Hypothalamus (tissue), 51 donors: ENCODE measurements at regions not wholly inside any gene's neighbourhood (a gene's known extent, or its start where the extent isn't known, plus 50 kb on each side); places are given as distances from the start of the nearest gene placed in this dataset.
"Not testable (repeated sequence)": the region's sequence is repeated elsewhere in the genome, so short reads cannot be mapped to it uniquely, and the experiment has no call there.

Experiments used
- DNase-seq, 51 donors: peaks; one replicate each; lab custom pipeline; 2025; lab: John Stamatoyannopoulos, UW

DNA sequence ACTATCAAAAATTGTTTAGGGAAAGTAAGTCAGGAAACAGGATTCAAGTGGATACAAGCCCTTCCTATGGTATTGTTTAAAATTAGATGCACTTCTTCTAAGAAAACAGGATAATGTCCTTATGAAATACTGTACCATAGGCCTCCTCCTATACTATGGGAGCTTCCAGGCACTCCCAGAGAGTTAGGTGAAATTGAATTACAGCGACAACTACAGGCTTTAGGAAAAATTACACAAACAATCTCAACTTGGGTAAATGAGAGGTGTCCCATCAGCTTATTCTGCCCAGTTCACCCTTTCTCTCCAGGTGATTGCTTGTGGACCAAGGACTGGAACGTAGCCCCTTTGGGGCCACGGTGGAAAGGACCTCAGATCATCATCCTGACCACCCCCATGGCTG lies 528.7 kb upstream of the TSPY4 start:
- DNase-seq = no peak

DNA sequence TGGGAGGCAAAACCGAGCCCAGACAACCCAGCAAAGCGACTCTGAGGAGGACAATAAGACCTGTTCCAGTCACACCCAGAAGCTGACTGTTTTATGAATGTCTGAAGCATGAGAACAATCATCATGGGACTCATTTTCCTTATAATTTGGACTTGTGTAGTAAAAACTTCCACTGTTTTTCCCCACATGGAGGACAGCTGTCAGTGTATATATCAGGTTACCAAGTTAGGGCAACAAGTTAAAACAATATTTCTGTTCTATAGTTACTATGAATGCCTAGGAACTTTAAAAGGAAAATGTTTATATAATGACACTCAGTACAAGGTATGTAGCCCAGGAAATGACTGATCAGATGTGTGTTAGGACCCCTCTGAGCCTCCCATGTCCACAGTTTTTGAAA lies 528.2 kb upstream of the TSPY4 start:
- no peak for DNase-seq

DNA sequence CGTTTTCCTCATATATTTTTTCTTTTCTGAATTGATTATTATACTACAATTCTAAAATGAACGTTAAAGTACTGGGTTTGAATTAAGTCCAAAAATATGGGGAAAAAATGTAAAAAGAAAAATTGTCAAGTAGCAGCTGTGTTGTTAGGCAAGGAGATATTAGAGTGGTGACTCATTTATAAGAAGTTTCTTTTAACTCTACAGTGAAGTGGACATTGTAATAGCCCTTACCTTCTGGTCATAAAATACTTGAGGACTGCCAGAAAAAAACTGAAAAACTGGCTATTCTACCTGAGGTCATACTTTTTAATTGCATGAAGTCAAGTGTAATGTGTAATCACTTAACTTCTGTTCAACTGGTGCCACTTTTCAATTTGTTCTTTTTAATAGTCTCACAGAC lies 523.1 kb upstream of the TSPY4 start:
- no peak for DNase-seq

DNA sequence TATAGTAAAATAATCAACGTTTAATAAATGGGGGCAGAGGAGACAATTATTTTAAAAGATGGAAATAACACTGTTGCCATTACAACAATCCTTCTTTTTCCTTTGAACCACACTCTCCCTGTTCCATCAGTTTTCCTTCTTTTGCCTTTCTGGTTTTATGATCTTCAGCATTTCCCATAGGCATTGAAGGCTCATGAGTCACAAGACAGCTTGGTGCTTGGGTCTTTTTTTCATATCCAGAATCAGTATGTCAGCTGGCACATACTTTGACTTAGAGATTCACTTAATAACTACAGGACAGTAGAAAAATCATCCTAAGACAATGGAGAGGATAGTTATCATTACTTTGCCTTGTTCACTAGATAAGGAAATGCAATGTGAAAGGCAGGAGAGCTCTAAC lies 521.6 kb upstream of the TSPY4 start:
- no peak for DNase-seq

DNA sequence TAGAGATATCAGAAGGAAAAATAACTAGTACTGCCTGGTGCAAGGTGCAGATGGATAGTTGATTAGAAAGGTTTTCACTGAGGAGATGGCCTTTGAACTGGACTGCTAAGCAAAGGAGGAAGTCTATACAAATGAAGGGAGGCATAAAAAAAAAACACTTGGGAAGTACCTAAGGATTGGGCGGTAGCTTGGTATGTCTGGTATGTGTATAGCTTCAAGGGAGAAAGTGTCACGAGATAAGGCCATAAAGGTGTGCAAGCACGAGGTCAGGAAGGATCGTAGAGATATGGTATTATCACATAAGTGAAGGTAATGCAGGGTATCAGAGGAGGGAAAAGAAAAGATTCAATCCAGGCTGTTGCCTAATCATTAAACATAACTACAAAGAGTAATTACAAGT lies 517.2 kb upstream of the TSPY4 start:
- no peak for DNase-seq

DNA sequence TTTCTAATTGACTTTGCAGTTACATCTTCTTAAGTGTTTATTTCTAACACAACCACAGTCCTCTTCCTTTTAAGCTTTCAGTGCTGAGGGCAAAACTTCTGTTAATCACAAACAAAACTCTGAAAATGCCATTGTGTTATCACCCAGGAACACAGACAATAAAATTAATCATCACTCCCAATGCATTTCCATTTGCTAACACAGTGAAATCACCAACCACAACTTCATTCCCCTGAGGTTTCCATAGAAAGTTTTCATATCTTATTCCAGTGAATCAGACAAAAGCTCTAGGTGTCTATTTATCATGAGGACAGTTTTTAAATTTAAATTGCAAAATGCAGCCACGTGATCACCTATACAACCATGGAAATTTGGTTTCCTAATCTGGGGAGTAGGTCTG lies 516.2 kb upstream of the TSPY4 start:
- DNase-seq = no peak

DNA sequence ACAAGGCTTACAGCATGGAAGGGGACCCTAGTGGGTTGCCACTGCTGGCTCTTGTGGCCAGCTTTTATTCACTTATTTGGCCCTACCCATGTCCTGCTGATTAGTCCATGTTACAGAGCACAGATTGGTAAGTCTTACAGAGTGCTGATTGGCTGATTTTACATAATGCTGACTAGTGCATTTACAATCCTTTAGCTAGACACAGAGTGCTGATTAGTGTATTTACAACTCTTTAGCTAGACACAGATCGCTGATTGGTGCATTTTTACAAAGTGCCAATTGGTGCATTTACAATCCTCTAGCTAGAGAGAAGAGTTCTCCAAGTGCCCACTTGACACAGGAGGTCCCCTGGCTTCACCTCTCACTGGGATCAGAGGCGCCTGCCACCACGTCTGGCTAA lies 485.0 kb upstream of the TSPY4 start:
- DNase-seq = no peak

DNA sequence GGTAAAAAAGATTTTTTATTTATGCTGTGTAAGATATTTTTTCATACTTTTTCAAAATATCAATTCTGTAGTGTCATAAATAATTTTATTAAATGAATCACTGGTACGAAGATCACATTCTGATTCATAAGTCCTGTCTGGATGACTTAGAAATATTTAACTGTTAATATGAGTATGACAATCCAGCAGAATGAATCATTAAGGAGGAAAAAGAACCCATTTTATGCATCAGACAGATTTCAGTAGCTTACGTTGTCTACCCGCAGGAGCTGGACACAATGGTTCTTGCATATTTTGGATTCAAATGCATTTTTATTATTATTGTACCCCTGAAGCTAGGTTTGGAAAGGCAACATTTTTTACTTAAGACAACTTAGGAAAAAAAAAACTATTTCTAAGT lies 448.9 kb upstream of the TSPY4 start:
- no peak for DNase-seq

DNA sequence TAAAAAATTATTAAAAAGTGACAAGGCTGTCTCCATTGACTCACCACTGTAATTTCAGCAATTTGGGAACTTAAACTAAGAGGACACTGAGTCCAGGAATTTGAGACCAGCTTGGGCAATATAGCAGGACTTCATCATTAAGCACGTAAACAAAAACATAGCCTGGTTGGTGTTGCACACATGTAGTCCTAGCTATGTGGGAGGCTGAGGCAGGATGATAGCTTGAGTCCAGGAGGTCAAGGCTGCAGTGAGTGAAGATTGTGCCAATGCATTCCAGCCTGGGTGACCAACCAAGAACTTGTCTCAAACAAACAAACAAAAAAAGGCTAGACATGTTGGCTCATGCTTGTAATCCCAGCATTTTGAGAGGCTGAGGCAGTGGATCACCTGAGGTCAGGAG lies 439.4 kb upstream of the TSPY4 start:
- DNase-seq = no peak

DNA sequence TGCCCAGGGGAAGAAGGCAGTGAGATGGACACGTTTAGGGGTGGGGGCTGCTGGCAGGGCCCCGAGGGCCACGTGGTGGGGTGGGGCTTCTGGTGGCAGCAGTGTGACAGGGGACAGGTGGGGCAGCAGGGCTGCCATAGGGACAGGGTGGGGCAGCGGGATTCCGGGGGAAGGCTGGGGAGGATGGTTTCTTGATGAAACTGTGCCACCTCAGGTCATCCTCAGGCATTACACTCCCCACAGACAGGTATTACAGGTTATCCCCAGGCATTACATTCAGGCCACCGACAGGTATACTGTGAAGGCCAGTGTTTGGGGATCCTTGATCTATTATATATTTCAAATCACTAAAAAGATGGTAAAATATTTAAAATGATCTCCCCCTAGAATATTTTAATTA lies 432.1 kb upstream of the TSPY4 start:
- no peak for DNase-seq

DNA sequence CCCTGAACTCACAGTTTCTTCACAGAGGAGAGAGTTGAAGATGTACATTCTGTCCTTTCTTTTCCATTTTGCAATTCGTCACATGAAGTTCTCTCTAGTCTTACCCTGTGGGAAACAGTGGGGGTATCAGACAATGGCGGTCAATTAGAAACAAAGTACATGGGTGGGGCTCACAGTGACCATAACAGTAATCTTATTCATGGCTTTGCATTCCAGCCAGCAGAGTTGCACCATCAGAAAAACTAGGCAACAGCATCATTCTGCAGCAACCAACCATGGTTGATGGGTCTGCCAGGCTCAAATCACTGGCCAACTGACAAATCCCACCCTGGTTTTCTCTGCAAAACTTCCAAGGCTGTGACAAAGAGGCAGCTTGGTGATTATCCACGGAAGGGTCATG lies 414.7 kb upstream of the TSPY4 start:
- not testable (repeated sequence) for DNase-seq
